ENCODE measurements at regions not wholly inside any gene's neighbourhood (a gene's known extent, or its start where the extent isn't known, plus 50 kb on each side); places are given as distances from the start of the nearest gene placed in this dataset.

DNA sequence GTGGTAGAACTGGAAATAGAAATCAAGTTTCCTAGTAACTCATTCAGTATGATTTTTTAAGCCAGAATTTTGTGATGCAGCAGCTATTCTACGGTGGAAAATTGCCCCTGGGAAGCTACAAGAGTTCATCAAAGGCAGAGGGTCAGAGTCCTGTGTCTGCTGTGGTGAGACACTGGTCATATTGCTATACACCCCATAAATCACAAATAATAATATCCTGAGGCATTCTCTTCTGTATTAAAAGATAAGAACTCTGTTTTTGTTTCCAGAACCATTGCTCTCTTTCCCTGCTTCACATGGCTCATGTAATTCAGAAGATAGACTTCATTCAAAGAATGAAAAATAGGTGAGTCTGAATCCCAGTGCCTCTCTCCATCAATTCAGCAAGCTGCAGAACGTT is 188.8 kb upstream of the NOCT start:
- TF ChIP-seq, protein P1, sequence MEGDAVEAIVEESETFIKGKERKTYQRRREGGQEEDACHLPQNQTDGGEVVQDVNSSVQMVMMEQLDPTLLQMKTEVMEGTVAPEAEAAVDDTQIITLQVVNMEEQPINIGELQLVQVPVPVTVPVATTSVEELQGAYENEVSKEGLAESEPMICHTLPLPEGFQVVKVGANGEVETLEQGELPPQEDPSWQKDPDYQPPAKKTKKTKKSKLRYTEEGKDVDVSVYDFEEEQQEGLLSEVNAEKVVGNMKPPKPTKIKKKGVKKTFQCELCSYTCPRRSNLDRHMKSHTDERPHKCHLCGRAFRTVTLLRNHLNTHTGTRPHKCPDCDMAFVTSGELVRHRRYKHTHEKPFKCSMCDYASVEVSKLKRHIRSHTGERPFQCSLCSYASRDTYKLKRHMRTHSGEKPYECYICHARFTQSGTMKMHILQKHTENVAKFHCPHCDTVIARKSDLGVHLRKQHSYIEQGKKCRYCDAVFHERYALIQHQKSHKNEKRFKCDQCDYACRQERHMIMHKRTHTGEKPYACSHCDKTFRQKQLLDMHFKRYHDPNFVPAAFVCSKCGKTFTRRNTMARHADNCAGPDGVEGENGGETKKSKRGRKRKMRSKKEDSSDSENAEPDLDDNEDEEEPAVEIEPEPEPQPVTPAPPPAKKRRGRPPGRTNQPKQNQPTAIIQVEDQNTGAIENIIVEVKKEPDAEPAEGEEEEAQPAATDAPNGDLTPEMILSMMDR (conservative IDR thresholded peaks at IDR 0.05; ENCODE audit: low read depth, low read length): no peak
- TF ChIP-seq EZH2 (IDR thresholded peaks at IDR 0.05; ENCODE audit: low read length, unreplicated experiment) (no peak), EZH2phosphoT487 (IDR thresholded peaks at IDR 0.05; ENCODE audit: borderline replicate concordance, low read length) (no peak)

Measured in PC-3 (cell line).